ENCODE measurements at regions not wholly inside any gene's neighbourhood (a gene's known extent, or its start where the extent isn't known, plus 50 kb on each side); places are given as distances from the start of the nearest gene placed in this dataset.
"Not testable (repeated sequence)": the region's sequence is repeated elsewhere in the genome, so short reads cannot be mapped to it uniquely, and the experiment has no call there.

DNA sequence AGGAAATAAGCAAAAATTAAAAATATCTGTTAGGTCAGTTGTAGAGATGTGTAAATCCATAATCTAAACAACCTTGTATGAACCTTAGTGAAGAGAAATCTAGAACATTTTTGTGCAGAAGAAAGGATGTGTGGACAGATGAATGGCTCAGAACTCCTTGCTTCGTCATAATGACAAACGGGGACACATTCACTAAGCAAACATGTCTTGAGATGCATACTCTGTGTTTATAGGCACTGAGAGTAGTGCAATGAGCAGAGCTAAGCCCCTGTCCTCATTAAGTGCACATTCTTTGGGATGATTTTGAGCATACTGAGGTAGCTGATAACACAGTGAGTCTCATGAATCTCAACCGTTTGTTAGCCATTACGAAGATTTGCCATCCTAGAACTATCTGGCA lies 360.6 kb upstream of the ANKRD30A start:
- H3K27me3 ChIP-seq (replicated peaks; ENCODE audit: control insufficient read depth, insufficient read depth, low read length): no peaks in the 10 kb centered on the region
- no peak overlapping the region for H3K4me3 ChIP-seq (ENCODE audit: low read length)
- no peaks in the 10 kb centered on the region for H3K9me3 ChIP-seq (ENCODE audit: control insufficient read depth, low read length)
- peaks cover 11% of the 10 kb centered on the region for H3K4me1 ChIP-seq (ENCODE audit: control insufficient read depth, insufficient read depth, low read length)
- no peaks in the 10 kb centered on the region for H3K36me3 ChIP-seq (ENCODE audit: control insufficient read depth, insufficient read depth, low read length, severe bottlenecking)
- no peak overlapping the region for H3K9ac ChIP-seq (ENCODE audit: low read length)
- no peak for DNase-seq (ENCODE audit: low read depth)

GRCh38 chr10:36761121-36761520 lies 364.3 kb upstream of the ANKRD30A start:
- H3K4me1 ChIP-seq (ENCODE audit: control insufficient read depth, insufficient read depth, low read length): peaks cover 21% of the 10 kb centered on the region
- no peaks in the 10 kb centered on the region for H3K9me3 ChIP-seq (ENCODE audit: control insufficient read depth, low read length)
- no peak overlapping the region for H3K4me3 ChIP-seq (ENCODE audit: low read length)
- no peak overlapping the region for H3K9ac ChIP-seq (ENCODE audit: low read length)
- no peaks in the 10 kb centered on the region for H3K36me3 ChIP-seq (ENCODE audit: control insufficient read depth, insufficient read depth, low read length, severe bottlenecking)
- H3K27me3 ChIP-seq (replicated peaks; ENCODE audit: control insufficient read depth, insufficient read depth, low read length): no peaks in the 10 kb centered on the region
- no peak for DNase-seq (ENCODE audit: low read depth)

GRCh38 chr10:36759141-36759805 lies 366.1 kb upstream of the ANKRD30A start:
- Histone ChIP-seq H3K9me3 (ENCODE audit: control insufficient read depth, low read length) (no peaks in the 10 kb centered on the region), H3K4me3 (ENCODE audit: low read length) (no peak overlapping the region), H3K9ac (ENCODE audit: low read length) (peak overlapping the region; percentile 16), H3K36me3 (ENCODE audit: control insufficient read depth, insufficient read depth, low read length, severe bottlenecking) (no peaks in the 10 kb centered on the region), H3K27me3 (replicated peaks; ENCODE audit: control insufficient read depth, insufficient read depth, low read length) (no peaks in the 10 kb centered on the region), H3K4me1 (ENCODE audit: control insufficient read depth, insufficient read depth, low read length) (peaks cover 14% of the 10 kb centered on the region)
- DNase-seq (ENCODE audit: low read depth): peak; percentile 88

DNA sequence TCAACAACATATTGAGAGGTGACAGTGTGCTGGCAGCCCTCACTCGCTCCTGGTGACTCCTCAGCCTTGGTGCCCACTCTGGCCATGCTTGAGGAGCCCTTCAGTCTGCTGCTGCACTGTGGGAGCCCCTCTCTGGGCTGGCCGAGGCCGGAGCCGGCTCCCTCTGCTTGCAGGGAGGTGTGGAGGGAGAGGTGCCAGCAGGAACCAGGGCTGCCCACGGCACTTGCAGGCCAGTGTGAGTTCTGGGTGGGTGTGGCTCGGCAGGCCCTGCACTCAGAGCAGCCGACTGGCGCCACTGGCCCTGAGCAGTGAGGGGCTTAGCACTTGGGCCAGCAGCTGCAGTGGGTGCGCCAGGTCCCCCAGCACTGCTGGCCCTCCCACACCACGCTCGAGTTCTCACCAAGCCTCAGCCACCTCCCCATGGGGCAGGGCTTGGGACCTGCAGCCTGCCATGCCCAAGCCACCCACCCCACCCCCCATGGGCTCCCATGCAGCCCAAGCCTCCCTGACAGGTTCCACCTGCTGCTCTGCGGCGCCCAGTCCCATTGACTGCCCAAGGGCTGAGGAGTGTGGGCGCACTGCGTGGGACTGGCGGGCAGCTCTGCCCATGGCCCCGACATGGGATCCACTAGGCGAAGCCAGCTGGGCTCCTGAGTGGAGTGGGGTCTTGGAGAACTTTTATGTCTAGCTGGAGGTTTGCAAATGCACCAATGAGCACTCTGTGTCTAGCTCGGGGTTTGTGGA lies 377.1 kb upstream of the ANKRD30A start:
- DNase-seq (ENCODE audit: low read depth): no peak
- no peaks in the 10 kb centered on the region for H3K27me3 ChIP-seq (replicated peaks; ENCODE audit: control insufficient read depth, insufficient read depth, low read length)

GRCh38 chr10:36739884-36740445 lies 385.4 kb upstream of the ANKRD30A start:
- Histone ChIP-seq H3K9ac (ENCODE audit: low read length) (no peak overlapping the region), H3K36me3 (ENCODE audit: control insufficient read depth, insufficient read depth, low read length, severe bottlenecking) (no peaks in the 10 kb centered on the region), H3K27me3 (replicated peaks; ENCODE audit: control insufficient read depth, insufficient read depth, low read length) (no peaks in the 10 kb centered on the region), H3K9me3 (ENCODE audit: control insufficient read depth, low read length) (no peaks in the 10 kb centered on the region), H3K4me3 (ENCODE audit: low read length) (no peak overlapping the region), H3K4me1 (ENCODE audit: control insufficient read depth, insufficient read depth, low read length) (peaks cover 9% of the 10 kb centered on the region)
- DNase-seq (ENCODE audit: low read depth): no peak

More for the DNA sequence above, 377.1 kb upstream of the ANKRD30A start:
- no peak overlapping the region for H3K4me3 ChIP-seq (ENCODE audit: low read length)
- no peaks in the 10 kb centered on the region for H3K9me3 ChIP-seq (ENCODE audit: control insufficient read depth, low read length)
- H3K36me3 ChIP-seq (ENCODE audit: control insufficient read depth, insufficient read depth, low read length, severe bottlenecking): no peaks in the 10 kb centered on the region
- H3K4me1 ChIP-seq (ENCODE audit: control insufficient read depth, insufficient read depth, low read length): peaks cover 3% of the 10 kb centered on the region
- no peak overlapping the region for H3K9ac ChIP-seq (ENCODE audit: low read length)

DNA sequence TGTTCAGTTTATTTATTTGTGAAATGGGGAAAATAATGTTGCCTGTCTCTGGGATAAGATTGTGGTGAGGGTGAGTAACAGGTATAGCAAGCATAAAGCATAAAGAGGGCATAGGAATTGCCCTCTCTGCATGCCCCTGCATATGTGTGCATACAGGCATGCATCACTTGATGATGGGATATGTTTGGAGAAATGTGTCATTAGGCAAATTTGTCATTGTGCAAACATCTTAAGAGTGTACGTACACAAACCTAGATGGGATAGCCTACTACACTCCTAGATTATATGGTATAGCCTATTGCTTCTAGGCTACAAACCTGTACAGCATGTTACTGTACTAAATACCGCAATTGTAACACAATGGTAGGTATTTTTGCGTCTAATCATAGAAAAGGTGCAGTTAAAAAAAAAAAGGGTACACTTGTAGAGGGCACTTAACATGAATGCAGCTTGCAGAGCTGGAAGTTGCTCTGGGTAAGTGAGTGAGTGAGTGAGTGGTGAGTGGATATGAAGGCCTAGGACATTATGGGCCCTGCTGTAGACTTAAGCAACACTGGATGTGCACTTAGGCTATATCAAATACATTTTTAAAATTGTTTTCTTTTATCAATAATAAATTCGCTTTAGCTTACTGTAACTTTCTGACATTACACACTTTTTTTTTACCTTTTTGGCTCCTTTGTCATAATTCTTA lies 386.5 kb upstream of the ANKRD30A start:
- Histone ChIP-seq H3K36me3 (ENCODE audit: control insufficient read depth, insufficient read depth, low read length, severe bottlenecking) (no peaks in the 10 kb centered on the region), H3K4me3 (ENCODE audit: low read length) (no peak overlapping the region), H3K27me3 (replicated peaks; ENCODE audit: control insufficient read depth, insufficient read depth, low read length) (no peaks in the 10 kb centered on the region), H3K9me3 (ENCODE audit: control insufficient read depth, low read length) (no peaks in the 10 kb centered on the region), H3K9ac (ENCODE audit: low read length) (no peak overlapping the region), H3K4me1 (ENCODE audit: control insufficient read depth, insufficient read depth, low read length) (peaks cover 7% of the 10 kb centered on the region)
- no peak for DNase-seq (ENCODE audit: low read depth)

DNA sequence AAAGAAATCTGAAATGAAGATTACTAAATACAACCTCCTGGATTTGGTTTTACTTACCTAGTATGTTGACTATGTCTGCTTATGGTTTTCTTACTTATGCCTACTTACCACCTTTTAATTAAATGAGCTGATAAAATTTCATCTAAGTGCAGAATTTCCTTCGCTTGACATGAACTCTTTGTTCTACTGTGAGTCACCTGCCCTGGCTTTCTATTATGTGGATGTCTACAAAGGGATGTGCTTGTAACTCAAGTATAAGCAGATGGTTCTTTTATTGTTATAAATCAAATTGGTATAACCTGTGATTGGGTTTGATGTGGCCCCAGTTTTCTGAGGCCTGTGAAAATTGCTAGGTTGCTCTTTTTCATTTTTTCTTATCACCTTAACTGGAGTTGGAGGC lies 389.1 kb upstream of the ANKRD30A start:
- Histone ChIP-seq H3K36me3 (ENCODE audit: control insufficient read depth, insufficient read depth, low read length, severe bottlenecking) (no peaks in the 10 kb centered on the region), H3K27me3 (replicated peaks; ENCODE audit: control insufficient read depth, insufficient read depth, low read length) (no peaks in the 10 kb centered on the region), H3K4me1 (ENCODE audit: control insufficient read depth, insufficient read depth, low read length) (peaks cover 6% of the 10 kb centered on the region), H3K9me3 (ENCODE audit: control insufficient read depth, low read length) (no peaks in the 10 kb centered on the region), H3K9ac (ENCODE audit: low read length) (no peak overlapping the region), H3K4me3 (ENCODE audit: low read length) (no peak overlapping the region)
- DNase-seq (ENCODE audit: low read depth): peak; percentile 11

DNA sequence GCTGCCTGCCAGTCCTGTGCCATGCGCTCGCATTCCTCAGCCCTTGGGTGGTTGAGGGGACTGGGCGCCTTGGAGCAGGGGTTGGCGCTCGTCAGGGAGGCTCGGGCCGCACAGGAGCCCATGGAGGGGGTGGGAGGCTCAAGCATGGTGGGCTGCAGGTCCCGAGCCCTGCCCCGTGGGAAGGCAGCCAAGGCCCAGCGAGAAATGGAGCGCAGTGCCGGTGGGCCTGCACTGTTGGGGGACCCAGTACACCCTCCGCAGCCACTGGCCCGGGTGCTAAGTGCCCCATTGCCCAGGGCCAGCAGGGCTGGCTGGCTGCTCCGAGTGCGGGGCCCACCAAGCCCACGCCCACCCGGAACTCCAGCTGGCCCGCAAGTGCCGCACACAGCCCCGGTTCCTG lies 390.8 kb upstream of the ANKRD30A start:
- not testable (repeated sequence) for H3K4me1 ChIP-seq (ENCODE audit: control insufficient read depth, insufficient read depth, low read length); H3K9ac ChIP-seq (ENCODE audit: low read length); DNase-seq (ENCODE audit: low read depth)

DNA sequence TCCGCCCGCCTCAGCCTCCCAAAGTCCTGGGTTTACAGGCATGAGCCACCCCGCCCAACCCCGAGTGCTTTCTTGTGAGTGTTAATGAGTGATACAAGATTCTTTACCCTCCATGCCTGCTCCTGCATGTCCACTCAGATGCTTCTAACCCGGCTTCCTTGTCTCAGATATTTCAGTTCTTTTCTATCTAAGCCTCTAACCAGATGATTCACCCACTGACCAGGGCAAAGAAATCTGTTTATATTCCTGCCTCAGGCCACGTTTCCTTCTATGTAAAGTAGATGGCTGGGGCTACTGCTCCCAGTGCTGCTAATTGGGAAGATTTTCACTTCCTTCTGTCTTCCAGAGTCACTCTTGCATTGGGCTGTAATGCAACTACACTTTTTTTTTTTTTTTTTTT lies 395.1 kb upstream of the ANKRD30A start:
- Histone ChIP-seq H3K36me3 (ENCODE audit: control insufficient read depth, insufficient read depth, low read length, severe bottlenecking) (no peaks in the 10 kb centered on the region), H3K9me3 (ENCODE audit: control insufficient read depth, low read length) (no peaks in the 10 kb centered on the region), H3K27me3 (replicated peaks; ENCODE audit: control insufficient read depth, insufficient read depth, low read length) (no peaks in the 10 kb centered on the region), H3K9ac (ENCODE audit: low read length) (no peak overlapping the region), H3K4me1 (ENCODE audit: control insufficient read depth, insufficient read depth, low read length) (peaks cover 10% of the 10 kb centered on the region), H3K4me3 (ENCODE audit: low read length) (no peak overlapping the region)
- no peak for DNase-seq (ENCODE audit: low read depth)

More for the DNA sequence above, 390.8 kb upstream of the ANKRD30A start:
- H3K4me3 ChIP-seq (ENCODE audit: low read length); H3K9me3 ChIP-seq (ENCODE audit: control insufficient read depth, low read length); H3K27me3 ChIP-seq (replicated peaks; ENCODE audit: control insufficient read depth, insufficient read depth, low read length); H3K36me3 ChIP-seq (ENCODE audit: control insufficient read depth, insufficient read depth, low read length, severe bottlenecking): not testable (repeated sequence)

DNA sequence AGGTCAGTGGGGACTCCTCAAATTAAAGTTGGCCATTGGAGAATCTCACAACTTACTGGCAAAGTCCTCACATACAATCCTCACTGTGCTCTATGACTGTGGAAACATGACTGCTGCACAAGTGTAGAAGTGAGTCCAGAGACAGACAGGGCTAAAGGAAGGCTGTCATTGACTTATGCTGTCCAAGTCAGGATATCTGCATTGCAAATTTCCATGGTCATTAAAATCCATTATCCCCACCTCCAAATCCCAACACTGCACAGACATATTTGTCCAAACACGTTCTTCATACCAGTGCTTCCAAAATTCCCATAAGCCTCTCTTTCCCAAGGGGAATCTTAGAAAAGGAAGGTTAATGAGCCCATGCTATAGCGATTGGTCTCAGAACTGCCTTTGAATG lies 396.8 kb upstream of the ANKRD30A start:
- no peak for DNase-seq (ENCODE audit: low read depth)
- H3K4me3 ChIP-seq (ENCODE audit: low read length): no peak overlapping the region
- peaks cover 13% of the 10 kb centered on the region for H3K4me1 ChIP-seq (ENCODE audit: control insufficient read depth, insufficient read depth, low read length)
- no peaks in the 10 kb centered on the region for H3K36me3 ChIP-seq (ENCODE audit: control insufficient read depth, insufficient read depth, low read length, severe bottlenecking)
- H3K9ac ChIP-seq (ENCODE audit: low read length): no peak overlapping the region
- H3K27me3 ChIP-seq (replicated peaks; ENCODE audit: control insufficient read depth, insufficient read depth, low read length): no peaks in the 10 kb centered on the region
- H3K9me3 ChIP-seq (ENCODE audit: control insufficient read depth, low read length): no peaks in the 10 kb centered on the region

Data from adipocyte (in vitro differentiated cells).